Esophagus squamous epithelium (tissue), 4 donors: ENCODE measurements at regions not wholly inside any gene's neighbourhood (a gene's known extent, or its start where the extent isn't known, plus 50 kb on each side); places are given as distances from the start of the nearest gene placed in this dataset.

Source experiments
- POLR2A ChIP-seq, 4 donors: fragments of 450-650 bp; IDR thresholded peaks; one replicate each; pipeline ENCODE4 v1.6.1; 2017; ENCODE audit warnings: antibody characterized with exemption in 4 of 4, mild to moderate bottlenecking in 4 of 4, moderate library complexity in 3 of 4
- TF ChIP-seq, protein P1 (sequence below), 6 experiments: fragments of 450-650 bp in 4 of 6; fragments of 200-600 bp in 2 of 6; sonication (generic) in 2 of 6; IDR thresholded peaks; one replicate each; pipeline ENCODE4 v1.5.1; 2016 to 2019; ENCODE audit warnings: antibody characterized with exemption in 6 of 6, mild to moderate bottlenecking in 4 of 6, moderate library complexity in 4 of 6

DNA sequence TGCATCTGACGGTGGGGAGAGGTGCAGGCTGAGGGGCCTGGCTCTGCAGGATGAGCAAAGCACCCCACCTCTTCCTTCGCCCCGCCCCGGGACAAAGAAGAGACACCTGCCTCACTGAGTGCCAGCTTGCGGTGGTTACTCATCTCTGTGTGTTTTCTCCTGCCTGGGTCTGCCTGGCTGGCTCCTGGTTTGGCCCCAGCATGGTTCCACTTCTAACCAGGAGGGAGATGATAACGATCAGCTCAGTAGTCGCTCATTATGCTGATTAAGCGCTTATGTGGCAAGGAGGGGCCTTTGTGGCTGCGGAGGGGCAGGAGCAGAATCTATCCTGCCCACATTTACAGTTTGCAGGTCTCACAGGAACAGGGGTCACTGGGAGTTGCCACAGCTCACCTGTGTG is 68.7 kb upstream of the EDAR start:
- TF ChIP-seq, protein P1, sequence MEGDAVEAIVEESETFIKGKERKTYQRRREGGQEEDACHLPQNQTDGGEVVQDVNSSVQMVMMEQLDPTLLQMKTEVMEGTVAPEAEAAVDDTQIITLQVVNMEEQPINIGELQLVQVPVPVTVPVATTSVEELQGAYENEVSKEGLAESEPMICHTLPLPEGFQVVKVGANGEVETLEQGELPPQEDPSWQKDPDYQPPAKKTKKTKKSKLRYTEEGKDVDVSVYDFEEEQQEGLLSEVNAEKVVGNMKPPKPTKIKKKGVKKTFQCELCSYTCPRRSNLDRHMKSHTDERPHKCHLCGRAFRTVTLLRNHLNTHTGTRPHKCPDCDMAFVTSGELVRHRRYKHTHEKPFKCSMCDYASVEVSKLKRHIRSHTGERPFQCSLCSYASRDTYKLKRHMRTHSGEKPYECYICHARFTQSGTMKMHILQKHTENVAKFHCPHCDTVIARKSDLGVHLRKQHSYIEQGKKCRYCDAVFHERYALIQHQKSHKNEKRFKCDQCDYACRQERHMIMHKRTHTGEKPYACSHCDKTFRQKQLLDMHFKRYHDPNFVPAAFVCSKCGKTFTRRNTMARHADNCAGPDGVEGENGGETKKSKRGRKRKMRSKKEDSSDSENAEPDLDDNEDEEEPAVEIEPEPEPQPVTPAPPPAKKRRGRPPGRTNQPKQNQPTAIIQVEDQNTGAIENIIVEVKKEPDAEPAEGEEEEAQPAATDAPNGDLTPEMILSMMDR (IDR thresholded peaks at IDR 0.05): no peak
- no peak for TF ChIP-seq POLR2A (IDR thresholded peaks at IDR 0.05)
